PC-9 (cell line): ENCODE measurements at regions not wholly inside any gene's neighbourhood (a gene's known extent, or its start where the extent isn't known, plus 50 kb on each side); places are given as distances from the start of the nearest gene placed in this dataset.

Experiments
- BruUV-seq: library from RNA; stranded (reverse); fragments of 400-500 nt; replicated peaks from 2 replicates; lab custom pipeline; 2021; lab: Mats Ljungman, UMichigan
- CTCF ChIA-PET: fragments of 300-600 bp; sonication (Branson Sonifier 250); formaldehyde crosslinking; loops from one replicate; lab custom pipeline; 2022; ENCODE audit warnings: antibody characterized with exemption; lab: Charles Lee
- POLR2A ChIA-PET: fragments of 300-600 bp; sonication (Branson Sonifier 250); formaldehyde crosslinking; loops from one replicate; lab custom pipeline; 2022; ENCODE audit warnings: antibody characterized with exemption; ENCODE audit not compliant: unreplicated experiment; lab: Charles Lee
- DNase-seq, 2 experiments: peaks; one replicate each; pipeline versions ENCODE4 v3.0.0 to v3.0.0-alpha.2; 2015 to 2022; ENCODE audit warnings: mixed read lengths in 1 of 2
- H2AFZ ChIP-seq: fragments of 200-600 bp; sonication (generic); 2 replicates; pipeline ENCODE4 v1.8.1; 2017; ENCODE audit warnings: antibody characterized with exemption
- H3F3A ChIP-seq: fragments of 200-600 bp; sonication (generic); 2 replicates; pipeline ENCODE4 v1.8.1; 2017; ENCODE audit warnings: antibody characterized with exemption, mild to moderate bottlenecking, low read depth; ENCODE audit not compliant: insufficient read depth
- H3K27ac ChIP-seq: fragments of 200-600 bp; sonication (generic); 2 replicates; pipeline ENCODE4 v1.6.1; 2016; ENCODE audit warnings: mixed run types
- H3K27me3 ChIP-seq: fragments of 200-600 bp; sonication (generic); 2 replicates; pipeline ENCODE4 v1.6.1; 2016; ENCODE audit warnings: low read depth, mixed run types; ENCODE audit not compliant: insufficient read depth
- H3K36me3 ChIP-seq: fragments of 200-600 bp; sonication (generic); 2 replicates; pipeline ENCODE4 v1.6.1; 2016; ENCODE audit warnings: low read depth, mixed run types
- H3K4me1 ChIP-seq: fragments of 200-600 bp; sonication (generic); replicated peaks from 2 replicates; pipeline ENCODE4 v1.6.1; 2016; ENCODE audit warnings: mixed run types; ENCODE audit not compliant: insufficient read depth
- H3K4me2 ChIP-seq: fragments of 200-600 bp; sonication (generic); 2 replicates; pipeline ENCODE4 v1.6.1; 2017; ENCODE audit warnings: mixed run types
- H3K4me3 ChIP-seq: fragments of 200-600 bp; sonication (generic); 2 replicates; pipeline ENCODE4 v1.6.1; 2016; ENCODE audit warnings: mixed run types
- H3K79me2 ChIP-seq: fragments of 200-600 bp; sonication (generic); 2 replicates; pipeline ENCODE4 v1.6.1; 2017; ENCODE audit warnings: low read depth, mixed run types
- H3K9me2 ChIP-seq: fragments of 200-600 bp; sonication (generic); 2 replicates; pipeline ENCODE4 v1.8.1; 2017; ENCODE audit warnings: mild to moderate bottlenecking; ENCODE audit not compliant: insufficient read depth
- H3K9me3 ChIP-seq: fragments of 200-600 bp; sonication (generic); 2 replicates; pipeline ENCODE4 v1.8.1; 2016; ENCODE audit warnings: low read depth; ENCODE audit not compliant: insufficient read depth
- H4K20me1 ChIP-seq: fragments of 200-600 bp; sonication (generic); 2 replicates; pipeline ENCODE4 v1.8.1; 2017; ENCODE audit not compliant: insufficient read depth
- EZH2 ChIP-seq: fragments of 200-600 bp; sonication (generic); IDR thresholded peaks from 2 replicates; pipeline ENCODE4 v1.8.0; 2017; ENCODE audit warnings: antibody characterized with exemption, low read depth
- intact Hi-C: fragments of 100-400 bp; cut with micrococcal nuclease; formaldehyde crosslinking; loops from one replicate; pipeline ENCODE4 v1.10.0; 2022; ENCODE audit not compliant: unreplicated experiment
- TF ChIP-seq, protein P1 (sequence below): fragments of 200-600 bp; sonication (generic); conservative IDR thresholded peaks from 2 replicates; pipeline ENCODE4 v1.6.1; 2017; ENCODE audit warnings: mixed run types, antibody characterized with exemption, mild to moderate bottlenecking, moderate library complexity

DNA sequence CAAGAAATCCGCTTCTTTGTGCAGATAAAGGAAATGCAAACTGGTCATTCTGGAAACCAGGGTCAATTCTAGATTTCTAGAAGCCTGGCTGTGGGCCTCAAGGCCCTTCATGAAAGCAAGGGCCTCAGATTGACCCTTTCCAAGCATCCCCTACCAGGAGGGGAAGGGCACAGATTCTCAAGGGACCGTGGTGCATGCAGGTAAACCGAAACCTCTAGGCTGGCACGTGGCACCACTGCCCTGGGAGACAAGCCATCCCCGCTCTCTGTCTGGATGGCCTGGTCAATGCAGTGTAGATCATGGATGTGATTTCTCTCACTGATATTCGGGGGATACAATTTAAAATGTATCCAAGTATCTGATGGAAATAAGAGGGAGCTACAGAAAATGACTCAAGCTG is 69.4 kb downstream of the TOMM20 start:
- H4K20me1 ChIP-seq = no peaks in the 10 kb centered on the region
- no peak for DNase-seq
- H2AFZ ChIP-seq = no peak overlapping the region
- no TSS peak for BruUV-seq
- H3K27me3 ChIP-seq = no peaks in the 10 kb centered on the region
- no peaks in the 10 kb centered on the region for H3K9me3 ChIP-seq
- peaks cover 42% of the 10 kb centered on the region; the same call in 1 of the 2 replicates for H3F3A ChIP-seq
- H3K36me3 ChIP-seq = no peaks in the 10 kb centered on the region
- no peak for TF ChIP-seq EZH2
- TF ChIP-seq, protein P1, sequence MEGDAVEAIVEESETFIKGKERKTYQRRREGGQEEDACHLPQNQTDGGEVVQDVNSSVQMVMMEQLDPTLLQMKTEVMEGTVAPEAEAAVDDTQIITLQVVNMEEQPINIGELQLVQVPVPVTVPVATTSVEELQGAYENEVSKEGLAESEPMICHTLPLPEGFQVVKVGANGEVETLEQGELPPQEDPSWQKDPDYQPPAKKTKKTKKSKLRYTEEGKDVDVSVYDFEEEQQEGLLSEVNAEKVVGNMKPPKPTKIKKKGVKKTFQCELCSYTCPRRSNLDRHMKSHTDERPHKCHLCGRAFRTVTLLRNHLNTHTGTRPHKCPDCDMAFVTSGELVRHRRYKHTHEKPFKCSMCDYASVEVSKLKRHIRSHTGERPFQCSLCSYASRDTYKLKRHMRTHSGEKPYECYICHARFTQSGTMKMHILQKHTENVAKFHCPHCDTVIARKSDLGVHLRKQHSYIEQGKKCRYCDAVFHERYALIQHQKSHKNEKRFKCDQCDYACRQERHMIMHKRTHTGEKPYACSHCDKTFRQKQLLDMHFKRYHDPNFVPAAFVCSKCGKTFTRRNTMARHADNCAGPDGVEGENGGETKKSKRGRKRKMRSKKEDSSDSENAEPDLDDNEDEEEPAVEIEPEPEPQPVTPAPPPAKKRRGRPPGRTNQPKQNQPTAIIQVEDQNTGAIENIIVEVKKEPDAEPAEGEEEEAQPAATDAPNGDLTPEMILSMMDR = no peak
- H3K4me2 ChIP-seq = no peak overlapping the region
- peak overlapping the region; percentile 97 for H3K27ac ChIP-seq
- H3K4me1 ChIP-seq = peaks cover 49% of the 10 kb centered on the region
- ChIA-PET POLR2A (interaction anchor here (0.6 to 0.7 kb wide), 2 partner anchors 36 to 61 kb away, joined by 3 to 6 read pairs; no protein-coding TSS in a partner anchor), CTCF (interaction anchor here (0.7 kb wide), 1 partner anchor 427 kb away, joined by 16 read pairs; no protein-coding TSS in a partner anchor)
- H3K4me3 ChIP-seq = no peak overlapping the region
- no peaks in the 10 kb centered on the region for H3K79me2 ChIP-seq
- H3K9me2 ChIP-seq = no peaks in the 10 kb centered on the region
- intact Hi-C loops = no loop called here

DNA sequence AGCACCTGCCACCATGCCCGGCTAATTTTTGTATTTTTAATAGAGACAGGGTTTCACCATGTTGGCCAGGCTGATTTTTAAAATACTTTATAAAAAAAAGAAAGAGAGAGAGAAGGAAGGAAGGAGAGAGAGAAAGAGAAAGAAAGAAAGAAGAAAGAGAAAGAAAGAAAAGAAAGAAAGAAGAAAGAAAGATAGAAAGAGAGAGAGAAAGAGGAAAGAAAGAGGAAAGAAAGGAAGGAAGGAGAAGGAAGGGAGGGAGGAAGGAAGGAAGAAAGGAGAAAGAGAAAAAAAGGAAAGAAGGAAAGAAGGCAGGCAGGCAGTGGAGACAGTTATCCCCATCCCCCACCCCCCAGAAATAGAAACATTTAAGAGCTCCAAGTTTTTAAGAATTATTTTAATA is 69.9 kb downstream of the TOMM20 start:
- intact Hi-C loops = no loop called here
- CTCF ChIA-PET = interaction anchor here (0.7 kb wide), 1 partner anchor 427 kb away, joined by 16 read pairs; no protein-coding TSS in a partner anchor
- peak overlapping the region; percentile 97 for H3K27ac ChIP-seq

DNA sequence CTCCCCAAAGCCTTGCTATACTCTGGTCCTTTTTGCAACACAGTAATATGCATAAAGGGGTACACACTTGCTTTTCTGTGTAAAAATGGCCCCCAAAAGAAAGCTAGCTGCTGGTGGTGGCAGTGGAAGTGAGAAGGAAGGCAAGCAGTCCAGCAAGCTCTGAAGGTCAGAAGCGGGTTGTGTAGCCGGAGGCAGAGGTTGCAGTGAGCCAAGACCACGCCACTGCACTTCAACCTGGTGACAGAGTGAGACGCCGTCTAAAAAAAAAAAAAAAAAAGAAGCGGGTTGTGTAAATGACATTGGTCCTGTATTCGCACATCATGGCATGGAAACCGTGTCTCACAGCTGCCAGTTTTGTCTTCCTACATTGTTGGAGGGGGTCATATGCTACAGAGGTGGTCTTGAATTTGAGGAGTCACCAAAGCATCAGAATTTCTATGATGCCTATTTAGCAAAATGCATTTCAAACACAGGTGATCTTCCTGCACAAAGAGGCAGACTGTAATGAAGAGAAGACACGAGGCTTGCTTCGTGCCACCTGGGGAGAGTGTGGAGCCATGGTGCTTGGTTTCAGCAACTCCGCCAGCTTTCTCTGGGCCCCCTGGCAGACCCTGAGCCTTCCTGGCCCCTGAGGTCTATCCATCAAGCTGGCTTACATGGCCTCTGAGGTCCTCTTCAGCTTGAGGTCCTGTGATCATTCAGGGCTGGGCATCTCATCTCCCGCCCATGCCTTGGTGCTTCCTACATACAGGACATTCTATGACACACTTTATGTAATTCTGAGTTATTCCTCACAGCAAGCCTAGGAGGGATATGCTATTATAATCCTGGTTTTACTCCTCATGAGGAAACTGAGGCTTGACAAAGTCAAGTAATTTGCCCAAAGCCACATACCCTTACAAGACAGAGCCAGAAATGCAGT is 71.0 kb downstream of the TOMM20 start:
- no peak for DNase-seq
- no peak overlapping the region for H3K27ac ChIP-seq
- TF ChIP-seq, protein P1 = no peak
- no peak for TF ChIP-seq EZH2
- intact Hi-C loops = no loop called here
- peaks cover 33% of the 10 kb centered on the region; the same call in 1 of the 2 replicates for H3F3A ChIP-seq
- no peak overlapping the region for H3K4me2 ChIP-seq
- H3K9me3 ChIP-seq = no peaks in the 10 kb centered on the region
- BruUV-seq = no TSS peak
- H3K4me3 ChIP-seq = no peak overlapping the region
- ChIA-PET POLR2A (no interaction called here), CTCF (no interaction called here)
- H3K79me2 ChIP-seq = no peaks in the 10 kb centered on the region
- H3K9me2 ChIP-seq = no peaks in the 10 kb centered on the region
- no peak overlapping the region for H2AFZ ChIP-seq
- no peaks in the 10 kb centered on the region for H3K36me3 ChIP-seq
- H3K27me3 ChIP-seq = no peaks in the 10 kb centered on the region
- peaks cover 39% of the 10 kb centered on the region for H3K4me1 ChIP-seq
- no peaks in the 10 kb centered on the region for H4K20me1 ChIP-seq

More for the DNA sequence above, 69.9 kb downstream of the TOMM20 start:
- Histone ChIP-seq H3K79me2 (no peaks in the 10 kb centered on the region), H3K4me1 (peaks cover 49% of the 10 kb centered on the region), H3F3A (peaks cover 42% of the 10 kb centered on the region; the same call in 1 of the 2 replicates), H3K36me3 (no peaks in the 10 kb centered on the region), H4K20me1 (no peaks in the 10 kb centered on the region), H3K9me2 (no peaks in the 10 kb centered on the region), H2AFZ (no peak overlapping the region), H3K4me2 (no peak overlapping the region), H3K4me3 (no peak overlapping the region), H3K9me3 (no peaks in the 10 kb centered on the region), H3K27me3 (no peaks in the 10 kb centered on the region)
- no peak for TF ChIP-seq EZH2
- TF ChIP-seq, protein P1 = no peak
- POLR2A ChIA-PET = no interaction called here
- BruUV-seq = no TSS peak
- DNase-seq = no peak
